Endothelial cell of umbilical vein (primary cell): ENCODE measurements at regions not wholly inside any gene's neighbourhood (a gene's known extent, or its start where the extent isn't known, plus 50 kb on each side); places are given as distances from the start of the nearest gene placed in this dataset.

ENCODE experiments used
- BruUV-seq: library from RNA; stranded (reverse); fragments of 400-500 nt; replicated peaks from 2 replicates; lab custom pipeline; 2021; lab: Mats Ljungman, UMichigan
- CTCF ChIA-PET: fragments of 300-600, 350-600 bp; sonication (Branson Sonifier 250); formaldehyde crosslinking; loops from one replicate; lab custom pipeline; 2021; ENCODE audit warnings: antibody characterized with exemption, inconsistent platforms; lab: Charles Lee
- POLR2A ChIA-PET: fragments of 300-600, 350-600 bp; sonication (Branson Sonifier 250); formaldehyde crosslinking; loops from one replicate; lab custom pipeline; 2021; ENCODE audit warnings: antibody characterized with exemption, inconsistent platforms; lab: Charles Lee
- DNase-seq: peaks from one replicate; pipeline ENCODE4 v3.0.0-alpha.2; 2011; ENCODE audit warnings: low read depth, low spot score
- FAIRE-seq: peaks from 2 replicates; lab custom pipeline; 2011; peaks lifted over from hg19 to GRCh38; lab: Jason Lieb, UNC
- H2AFZ ChIP-seq: 2 replicates; pipeline ENCODE4 v1.6.0; 2012; ENCODE audit warnings: low read depth, low read length, control low read depth, inconsistent platforms
- H3K27ac ChIP-seq: 2 replicates; pipeline ENCODE4 v1.5.1; 2011; ENCODE audit warnings: low read depth, mild to moderate bottlenecking, control low read depth, low read length, moderate library complexity; ENCODE audit not compliant: insufficient read depth
- H3K27me3 ChIP-seq, 2 experiments: 2 replicates each; pipeline versions ENCODE4 v1.6.0 to v1.6.1; 2011; ENCODE audit warnings: low read length in 2 of 2, mixed read lengths in 1 of 2; ENCODE audit not compliant: control insufficient read depth in 2 of 2, insufficient read depth in 2 of 2
- H3K36me3 ChIP-seq, 2 experiments: 2 replicates in 1 of 2; 3 replicates in 1 of 2; pipeline ENCODE4 v1.5.1; 2011; ENCODE audit warnings: low read length in 2 of 2, mild to moderate bottlenecking in 1 of 2, moderate library complexity in 1 of 2; ENCODE audit not compliant: control insufficient read depth in 2 of 2, insufficient read depth in 2 of 2; ENCODE audit errors: extremely low read depth in 1 of 2
- H3K4me1 ChIP-seq: 3 replicates; pipeline ENCODE4 v1.5.1; 2011; ENCODE audit warnings: mild to moderate bottlenecking, low read length; ENCODE audit not compliant: control insufficient read depth, insufficient read depth; ENCODE audit errors: extremely low read depth
- H3K4me2 ChIP-seq: 2 replicates; pipeline ENCODE4 v1.6.1; 2011; ENCODE audit warnings: low read length, control low read depth, mixed read lengths; ENCODE audit not compliant: insufficient read depth
- H3K4me3 ChIP-seq, 3 experiments: fragments of 200-600 bp in 1 of 3; sonication (generic), shearing (Covaris generic) in 1 of 3; replicated peaks in 1 of 3; 2 replicates each; pipeline ENCODE4 v1.5.1; 2011 to 2016; ENCODE audit warnings: control low read depth in 3 of 3, low read length in 3 of 3, mild to moderate bottlenecking in 2 of 3, inconsistent platforms in 1 of 3, low read depth in 1 of 3, moderate library complexity in 1 of 3; ENCODE audit not compliant: insufficient read depth in 1 of 3
- H3K79me2 ChIP-seq: 2 replicates; pipeline ENCODE4 v1.6.0; 2012; ENCODE audit warnings: low read length, inconsistent platforms; ENCODE audit not compliant: control insufficient read depth, insufficient read depth
- H3K9ac ChIP-seq: replicated peaks from 2 replicates; pipeline ENCODE3; 2011; ENCODE audit warnings: low read length, control low read depth; ENCODE audit not compliant: insufficient read depth; ENCODE audit errors: extremely low read depth
- H3K9me1 ChIP-seq: replicated peaks from 3 replicates; pipeline ENCODE4 v1.6.0; 2011; ENCODE audit warnings: mild to moderate bottlenecking, low read length; ENCODE audit not compliant: control insufficient read depth, insufficient read depth; ENCODE audit errors: extremely low read depth
- H3K9me3 ChIP-seq: replicated peaks from 2 replicates; pipeline ENCODE4 v1.5.1; 2012; ENCODE audit warnings: low read length, inconsistent platforms; ENCODE audit not compliant: control insufficient read depth, insufficient read depth
- H4K20me1 ChIP-seq: replicated peaks from 2 replicates; pipeline ENCODE3; 2011; ENCODE audit warnings: mild to moderate bottlenecking, low read length; ENCODE audit not compliant: control insufficient read depth, insufficient read depth; ENCODE audit errors: extremely low read depth
- CTCF ChIP-seq, 2 donors: IDR thresholded peaks; 1 replicate in 1 of 2; 2 replicates in 1 of 2; pipeline ENCODE4 v1.5.1; 2011; ENCODE audit warnings: low read length in 2 of 2, mild to moderate bottlenecking in 2 of 2, moderate library complexity in 2 of 2, control low read depth in 1 of 2, inconsistent platforms in 1 of 2, low read depth in 1 of 2; ENCODE audit not compliant: insufficient read depth in 1 of 2; ENCODE audit errors: extremely low read depth in 1 of 2
- EZH2 ChIP-seq: IDR thresholded peaks from 2 replicates; pipeline ENCODE4 v1.6.1; 2012; ENCODE audit warnings: borderline replicate concordance, low read depth, mild to moderate bottlenecking, moderate library complexity, low read length, inconsistent platforms; ENCODE audit not compliant: severe bottlenecking
- FOS ChIP-seq: IDR thresholded peaks from 2 replicates; pipeline ENCODE4 v1.6.1; 2011; ENCODE audit warnings: mild to moderate bottlenecking, low read length, moderate library complexity, borderline replicate concordance; ENCODE audit not compliant: insufficient read depth
- GATA2 ChIP-seq: IDR thresholded peaks from 2 replicates; pipeline ENCODE4 v1.7.0; 2011; ENCODE audit warnings: low read depth, mild to moderate bottlenecking, moderate library complexity, mixed read lengths, low read length; ENCODE audit not compliant: insufficient read length, insufficient read depth
- JUN ChIP-seq: IDR thresholded peaks from 2 replicates; pipeline ENCODE4 v1.6.1; 2011; ENCODE audit warnings: borderline replicate concordance, low read depth; ENCODE audit not compliant: insufficient read length, insufficient read depth
- MAX ChIP-seq: IDR thresholded peaks from 2 replicates; pipeline ENCODE4 v1.6.1; 2011; ENCODE audit not compliant: insufficient read depth, insufficient read length
- MYC ChIP-seq: IDR thresholded peaks from one replicate; pipeline ENCODE4 v1.6.1; 2011; ENCODE audit warnings: mild to moderate bottlenecking, low read depth, low read length
- POLR2A ChIP-seq: IDR thresholded peaks from 2 replicates; pipeline ENCODE4 v1.6.1; 2012; ENCODE audit warnings: low read depth, mild to moderate bottlenecking, control low read depth, low read length
- POLR2AphosphoS5 ChIP-seq: IDR thresholded peaks from 2 replicates; pipeline ENCODE4 v1.6.1; 2012; ENCODE audit warnings: low read depth, mild to moderate bottlenecking, control low read depth, low read length, moderate library complexity; ENCODE audit not compliant: insufficient read depth
- dilution Hi-C: fragments of 300-500 bp; cut with MboI; formaldehyde crosslinking; loops from one replicate; pipeline ENCODE4 v1.15.0; 2019; ENCODE audit warnings: low sequenced_read_pairs; ENCODE audit not compliant: extremely low pct_ligation_motif_present
- intact Hi-C: fragments of 100-400 bp; cut with micrococcal nuclease; formaldehyde crosslinking; loops from one replicate; pipeline ENCODE4 v1.10.0; 2022

- intact Hi-C loops = no loop called here
- H3K27me3 ChIP-seq = no peaks in the 10 kb centered on the region
- peaks cover 6% of the 10 kb centered on the region for H3K9me3 ChIP-seq
- ChIA-PET POLR2A (no interaction called here), CTCF (no interaction called here)
- no peak overlapping the region for H2AFZ ChIP-seq
- no peak overlapping the region for H3K4me3 ChIP-seq
- TF ChIP-seq POLR2A = no peak
- H4K20me1 ChIP-seq = no peaks in the 10 kb centered on the region
- no peaks in the 10 kb centered on the region for H3K9me1 ChIP-seq
- no peak for FAIRE-seq
- dilution Hi-C loops = no loop called here
- no peak for DNase-seq
- no peaks in the 10 kb centered on the region for H3K36me3 ChIP-seq
- H3K4me2 ChIP-seq = no peak overlapping the region
- H3K4me1 ChIP-seq = no peaks in the 10 kb centered on the region
- H3K27ac ChIP-seq = no peak overlapping the region
- no peak overlapping the region for H3K9ac ChIP-seq
- no peaks in the 10 kb centered on the region for H3K79me2 ChIP-seq
- BruUV-seq = no TSS peak
Observed at GRCh38 chr5:6873359-6873758, 160.1 kb downstream of the TENT4A start.

- TF ChIP-seq JUN = no peak
- TF ChIP-seq MYC = no peak
- no peak for TF ChIP-seq EZH2
- TF ChIP-seq FOS = no peak
- TF ChIP-seq POLR2AphosphoS5 = no peak
- TF ChIP-seq MAX = no peak
- no peak for TF ChIP-seq GATA2
- no peak for TF ChIP-seq CTCF (IDR thresholded peaks at IDR 0.05; ENCODE audit: extremely low read depth in 1 of 2, insufficient read depth in 1 of 2, low read depth in 1 of 2, low read length in 2 of 2)
- TF ChIP-seq POLR2A = no peak
- intact Hi-C loops = no loop called here
- BruUV-seq = no TSS peak
- Histone ChIP-seq H3K27ac (no peak overlapping the region), H3K9ac (no peak overlapping the region), H4K20me1 (no peaks in the 10 kb centered on the region), H3K4me2 (no peak overlapping the region), H2AFZ (no peak overlapping the region), H3K9me1 (no peaks in the 10 kb centered on the region), H3K9me3 (peaks cover 6% of the 10 kb centered on the region), H3K4me3 (no peak overlapping the region), H3K27me3 (no peaks in the 10 kb centered on the region), H3K4me1 (no peaks in the 10 kb centered on the region), H3K79me2 (no peaks in the 10 kb centered on the region), H3K36me3 (no peaks in the 10 kb centered on the region)
- dilution Hi-C loops = no loop called here
- ChIA-PET CTCF (no interaction called here), POLR2A (no interaction called here)
- DNase-seq = no peak
- FAIRE-seq = no peak
Observed at GRCh38 chr5:6875376-6875775, 162.1 kb downstream of the TENT4A start.
